Keratinocyte (primary cell): ENCODE measurements at regions not wholly inside any gene's neighbourhood (a gene's known extent, or its start where the extent isn't known, plus 50 kb on each side); places are given as distances from the start of the nearest gene placed in this dataset.

Source experiments
- DNase-seq: peaks from one replicate; pipeline ENCODE4 v3.0.0-alpha.2; 2011; ENCODE audit warnings: low read depth, missing footprints, low spot score
- FAIRE-seq: peaks from 2 replicates; lab custom pipeline; 2011; peaks lifted over from hg19 to GRCh38; lab: Jason Lieb, UNC
- H2AFZ ChIP-seq: 2 replicates; pipeline ENCODE4 v1.6.0; 2012; ENCODE audit warnings: low read length, control low read depth, inconsistent platforms; ENCODE audit not compliant: control insufficient read depth
- H3K27ac ChIP-seq: 2 replicates; pipeline ENCODE4 v1.5.1; 2011; ENCODE audit warnings: low read length; ENCODE audit not compliant: control insufficient read depth, insufficient read depth
- H3K27me3 ChIP-seq: 3 replicates; pipeline ENCODE4 v1.6.0; 2011; ENCODE audit warnings: low read length; ENCODE audit not compliant: control insufficient read depth, insufficient read depth; ENCODE audit errors: extremely low read depth
- H3K36me3 ChIP-seq, 2 experiments: 2 replicates in 1 of 2; 3 replicates in 1 of 2; pipeline ENCODE4 v1.5.1; 2011; ENCODE audit warnings: low read length in 2 of 2, mild to moderate bottlenecking in 1 of 2; ENCODE audit not compliant: control insufficient read depth in 2 of 2, insufficient read depth in 2 of 2; ENCODE audit errors: extremely low read depth in 1 of 2
- H3K4me1 ChIP-seq: 3 replicates; pipeline ENCODE4 v1.5.1; 2011; ENCODE audit warnings: low read length; ENCODE audit not compliant: control insufficient read depth, insufficient read depth; ENCODE audit errors: extremely low read depth
- H3K4me2 ChIP-seq: 3 replicates; pipeline ENCODE4 v1.6.0; 2011; ENCODE audit warnings: low read depth, low read length; ENCODE audit not compliant: control insufficient read depth, insufficient read depth; ENCODE audit errors: extremely low read depth
- H3K4me3 ChIP-seq, 3 experiments: fragments of 200-600 bp in 1 of 3; sonication (generic) in 1 of 3; 2 replicates in 2 of 3; 3 replicates in 1 of 3; pipeline ENCODE4 v1.5.1; 2011 to 2016; ENCODE audit warnings: low read length in 3 of 3, mild to moderate bottlenecking in 3 of 3, control low read depth in 2 of 3, inconsistent platforms in 1 of 3, low read depth in 1 of 3, mixed read lengths in 1 of 3, mixed run types in 1 of 3, moderate library complexity in 1 of 3; ENCODE audit not compliant: control insufficient read depth in 2 of 3, insufficient read depth in 2 of 3; ENCODE audit errors: extremely low read depth in 1 of 3
- H3K79me2 ChIP-seq: 2 replicates; pipeline ENCODE4 v1.6.0; 2012; ENCODE audit warnings: low read length; ENCODE audit not compliant: control insufficient read depth, insufficient read depth
- H3K9ac ChIP-seq: 3 replicates; pipeline ENCODE4 v1.6.0; 2011; ENCODE audit warnings: low read length; ENCODE audit not compliant: control insufficient read depth, insufficient read depth; ENCODE audit errors: extremely low read depth
- H3K9me1 ChIP-seq: 3 replicates; pipeline ENCODE4 v1.6.0; 2011; ENCODE audit warnings: low read length; ENCODE audit not compliant: control insufficient read depth, insufficient read depth; ENCODE audit errors: extremely low read depth
- H3K9me3 ChIP-seq: 2 replicates; pipeline ENCODE4 v1.5.1; 2012; ENCODE audit warnings: low read depth, low read length; ENCODE audit not compliant: control insufficient read depth
- H4K20me1 ChIP-seq: 3 replicates; pipeline ENCODE4 v1.6.0; 2011; ENCODE audit warnings: low read length; ENCODE audit not compliant: control insufficient read depth, insufficient read depth; ENCODE audit errors: extremely low read depth
- EZH2 ChIP-seq: IDR thresholded peaks from one replicate; pipeline ENCODE4 v1.6.1; 2012; ENCODE audit warnings: inconsistent platforms, mild to moderate bottlenecking, low read length, moderate library complexity
- dilution Hi-C: fragments of 300-500 bp; cut with MboI; formaldehyde crosslinking; loops from one replicate; pipeline ENCODE4 v1.7.0; 2020; ENCODE audit warnings: low sequenced_read_pairs; ENCODE audit not compliant: extremely low pct_ligation_motif_present
- TF ChIP-seq, protein P1 (sequence below), 3 experiments: IDR thresholded peaks in 1 of 3; conservative IDR thresholded peaks in 1 of 3; optimal IDR thresholded peaks in 1 of 3; 2 replicates in 2 of 3; 3 replicates in 1 of 3; pipeline versions ENCODE3 to v1.5.1; 2011; ENCODE audit warnings: low read length in 3 of 3, mild to moderate bottlenecking in 3 of 3, moderate library complexity in 2 of 3, control low read depth in 1 of 3, inconsistent platforms in 1 of 3; ENCODE audit not compliant: insufficient read depth in 2 of 3; ENCODE audit errors: extremely low read depth in 1 of 3

DNA sequence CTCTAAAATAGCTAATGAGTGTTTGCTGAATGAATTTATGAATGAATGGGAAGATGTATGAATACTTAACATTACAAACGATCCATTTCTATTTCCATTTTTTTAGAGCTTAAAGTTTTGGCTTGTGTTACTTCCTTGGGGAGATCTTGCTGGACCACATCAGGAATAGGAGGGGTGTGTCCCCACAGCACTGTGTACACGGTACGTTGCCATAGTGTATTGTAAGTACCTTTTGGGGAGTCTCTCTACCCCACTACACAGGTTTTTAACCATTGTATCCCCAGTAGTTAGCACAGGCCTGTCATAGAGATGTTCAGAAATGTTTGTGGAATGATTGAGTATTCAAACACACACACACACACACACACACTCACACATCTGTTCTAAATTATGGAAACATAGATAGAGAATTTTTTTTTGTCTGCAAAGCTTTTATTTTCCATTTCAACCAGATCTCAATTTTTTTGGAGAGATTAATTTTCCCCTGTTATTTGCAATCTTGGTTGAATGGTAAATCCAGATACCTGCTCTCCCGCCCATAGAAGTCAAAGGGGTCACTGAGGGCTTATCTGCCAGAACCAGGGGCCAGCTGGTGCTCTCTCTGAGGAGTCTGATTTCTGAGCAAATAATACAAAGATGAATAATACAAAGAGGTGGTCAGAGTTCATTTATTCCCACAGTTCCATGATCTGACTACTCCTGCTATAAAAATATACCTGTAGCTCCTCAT lies 471.0 kb downstream of the INSC start:
- no peak overlapping the region for H3K27ac ChIP-seq
- H3K9me1 ChIP-seq = no peaks in the 10 kb centered on the region
- TF ChIP-seq, protein P1, sequence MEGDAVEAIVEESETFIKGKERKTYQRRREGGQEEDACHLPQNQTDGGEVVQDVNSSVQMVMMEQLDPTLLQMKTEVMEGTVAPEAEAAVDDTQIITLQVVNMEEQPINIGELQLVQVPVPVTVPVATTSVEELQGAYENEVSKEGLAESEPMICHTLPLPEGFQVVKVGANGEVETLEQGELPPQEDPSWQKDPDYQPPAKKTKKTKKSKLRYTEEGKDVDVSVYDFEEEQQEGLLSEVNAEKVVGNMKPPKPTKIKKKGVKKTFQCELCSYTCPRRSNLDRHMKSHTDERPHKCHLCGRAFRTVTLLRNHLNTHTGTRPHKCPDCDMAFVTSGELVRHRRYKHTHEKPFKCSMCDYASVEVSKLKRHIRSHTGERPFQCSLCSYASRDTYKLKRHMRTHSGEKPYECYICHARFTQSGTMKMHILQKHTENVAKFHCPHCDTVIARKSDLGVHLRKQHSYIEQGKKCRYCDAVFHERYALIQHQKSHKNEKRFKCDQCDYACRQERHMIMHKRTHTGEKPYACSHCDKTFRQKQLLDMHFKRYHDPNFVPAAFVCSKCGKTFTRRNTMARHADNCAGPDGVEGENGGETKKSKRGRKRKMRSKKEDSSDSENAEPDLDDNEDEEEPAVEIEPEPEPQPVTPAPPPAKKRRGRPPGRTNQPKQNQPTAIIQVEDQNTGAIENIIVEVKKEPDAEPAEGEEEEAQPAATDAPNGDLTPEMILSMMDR (optimal IDR thresholded peaks at IDR 0.05 in 1 of 3, IDR thresholded peaks at IDR 0.05 in 1 of 3, conservative IDR thresholded peaks at IDR 0.05 in 1 of 3; ENCODE audit: extremely low read depth in 1 of 3, insufficient read depth in 2 of 3, low read length in 3 of 3) = no peak
- TF ChIP-seq EZH2 = no peak
- H3K4me2 ChIP-seq = no peak overlapping the region
- dilution Hi-C loops = no loop called here
- FAIRE-seq (no peak), DNase-seq (no peak)
- H3K4me3 ChIP-seq = no peak overlapping the region
- H3K27me3 ChIP-seq = no peaks in the 10 kb centered on the region
- H4K20me1 ChIP-seq = no peaks in the 10 kb centered on the region
- no peak overlapping the region for H3K9ac ChIP-seq
- no peak overlapping the region for H2AFZ ChIP-seq
- H3K9me3 ChIP-seq = no peaks in the 10 kb centered on the region
- H3K4me1 ChIP-seq = no peaks in the 10 kb centered on the region
- no peaks in the 10 kb centered on the region for H3K79me2 ChIP-seq
- H3K36me3 ChIP-seq = no peaks in the 10 kb centered on the region

DNA sequence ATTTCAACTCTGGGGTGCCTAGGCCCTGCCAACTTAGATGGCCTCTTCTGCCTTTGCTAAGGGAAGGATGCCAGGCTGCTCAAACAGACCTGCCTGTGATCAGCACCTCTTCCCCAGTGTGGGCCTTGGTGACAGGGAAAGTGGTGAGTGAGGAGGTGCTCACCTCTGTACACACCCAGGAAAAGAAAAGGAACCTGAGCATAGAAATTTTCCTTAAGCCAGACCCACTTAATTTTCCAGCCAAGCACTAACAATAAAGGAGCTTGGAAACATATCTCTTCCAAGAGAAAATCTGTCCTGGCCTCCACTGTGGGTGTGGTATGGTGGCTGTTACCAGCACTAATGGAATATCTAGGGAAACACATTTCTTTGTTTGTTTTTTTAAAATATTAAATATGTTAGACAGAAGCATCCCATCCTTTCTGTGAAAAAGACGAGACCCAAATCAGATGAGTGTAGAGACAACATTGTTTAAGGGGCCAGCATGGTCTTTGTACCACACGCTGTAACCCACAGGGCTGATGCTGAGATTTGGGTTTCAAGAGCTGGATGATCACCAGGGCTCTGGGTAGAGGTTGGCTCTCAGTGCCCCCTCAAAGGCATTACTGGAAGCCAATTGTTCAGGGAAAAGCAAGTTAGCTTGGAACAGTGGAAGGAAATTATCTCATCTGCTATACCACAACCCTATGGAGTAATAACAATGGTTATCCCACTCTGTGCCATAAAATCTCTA lies 472.2 kb downstream of the INSC start:
- Histone ChIP-seq H3K4me3 (no peak overlapping the region), H3K79me2 (no peaks in the 10 kb centered on the region), H3K36me3 (no peaks in the 10 kb centered on the region), H3K27me3 (no peaks in the 10 kb centered on the region), H2AFZ (no peak overlapping the region), H3K9me3 (no peaks in the 10 kb centered on the region), H3K4me2 (no peak overlapping the region), H3K27ac (no peak overlapping the region), H4K20me1 (no peaks in the 10 kb centered on the region), H3K9me1 (no peaks in the 10 kb centered on the region), H3K9ac (no peak overlapping the region), H3K4me1 (no peaks in the 10 kb centered on the region)
- TF ChIP-seq, protein P1 (optimal IDR thresholded peaks at IDR 0.05 in 1 of 3, IDR thresholded peaks at IDR 0.05 in 1 of 3, conservative IDR thresholded peaks at IDR 0.05 in 1 of 3; ENCODE audit: extremely low read depth in 1 of 3, insufficient read depth in 2 of 3, low read length in 3 of 3) = no peak
- no peak for TF ChIP-seq EZH2
- dilution Hi-C loops = no loop called here
- DNase-seq (no peak), FAIRE-seq (no peak)
